Lower leg skin (tissue), 3 donors: ENCODE measurements at regions not wholly inside any gene's neighbourhood (a gene's known extent, or its start where the extent isn't known, plus 50 kb on each side); places are given as distances from the start of the nearest gene placed in this dataset.

Experiments used
- CTCF ChIP-seq, 3 donors: fragments of 450-650 bp; IDR thresholded peaks; one replicate each; pipeline ENCODE4 v1.5.1; 2016; ENCODE audit warnings: antibody characterized with exemption in 3 of 3, mild to moderate bottlenecking in 3 of 3, moderate library complexity in 2 of 3
- POLR2A ChIP-seq, 2 donors: fragments of 450-650 bp; IDR thresholded peaks; one replicate each; pipeline ENCODE4 v1.6.1; 2016 to 2017; ENCODE audit warnings: antibody characterized with exemption in 2 of 2, mild to moderate bottlenecking in 1 of 2, moderate library complexity in 1 of 2

GRCh38 chr2:223700221-223700620 lies 98.1 kb upstream of the SCG2 start:
- TF ChIP-seq CTCF (IDR thresholded peaks at IDR 0.05) (no peak), POLR2A (IDR thresholded peaks at IDR 0.05) (no peak)
